Lower lobe of right lung (tissue), 2 donors: ENCODE measurements at regions not wholly inside any gene's neighbourhood (a gene's known extent, or its start where the extent isn't known, plus 50 kb on each side); places are given as distances from the start of the nearest gene placed in this dataset.

Experiments
- ATAC-seq, 2 donors: fragments of 200-7000 bp; cut with Tn5 transposase; one replicate each; pipeline ENCODE4 v1.9.1; 2020 to 2022; ENCODE audit warnings: mild to moderate bottlenecking in 2 of 2, moderate library complexity in 2 of 2
- DNase-seq: peaks from one replicate; pipeline ENCODE4 v3.0.0-alpha.2; 2020
- H3K27ac ChIP-seq: fragments of 200-600 bp; one replicate; pipeline ENCODE4 v1.8.0; 2022
- H3K27me3 ChIP-seq: fragments of 200-600 bp; one replicate; pipeline ENCODE4 v1.8.0; 2022; ENCODE audit warnings: low read depth
- H3K36me3 ChIP-seq: fragments of 200-600 bp; one replicate; pipeline ENCODE4 v1.8.0; 2022; ENCODE audit warnings: mild to moderate bottlenecking
- H3K4me1 ChIP-seq: fragments of 200-600 bp; one replicate; pipeline ENCODE4 v1.8.0; 2022
- H3K4me3 ChIP-seq: fragments of 200-600 bp; one replicate; pipeline ENCODE4 v1.8.0; 2022; ENCODE audit warnings: mild to moderate bottlenecking
- H3K9me3 ChIP-seq: fragments of 200-600 bp; one replicate; pipeline ENCODE4 v1.8.0; 2022
- CTCF ChIP-seq: fragments of 200-600 bp; IDR thresholded peaks from one replicate; pipeline ENCODE4 v1.8.0; 2022; ENCODE audit warnings: antibody characterized with exemption, mild to moderate bottlenecking
- intact Hi-C: fragments of 100-400 bp; cut with DNase I; formaldehyde crosslinking; loops from one replicate; pipeline ENCODE4 v1.11.0; 2022
- donor health status: DM: no; HTN: yes; CAD: no; lungs with severe emphysema.

DNA sequence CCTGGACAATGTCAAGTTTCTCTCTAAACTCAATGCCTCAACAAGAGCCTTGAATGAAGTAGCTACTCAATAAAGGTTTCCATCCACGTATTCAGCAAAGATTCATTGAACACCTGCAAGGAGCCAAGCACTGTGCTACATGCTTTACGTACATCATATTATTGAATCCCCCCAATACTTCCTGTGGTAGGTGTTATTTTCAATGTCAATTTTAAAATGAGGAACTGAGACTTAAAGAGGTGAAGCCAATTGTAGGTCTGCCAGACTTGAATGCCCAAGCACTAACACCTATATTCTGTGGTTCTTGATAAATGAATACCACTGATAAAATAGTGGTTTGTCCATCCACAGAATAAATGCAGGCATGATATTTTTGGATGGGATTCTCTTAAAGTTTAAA is 162.3 kb downstream of the DRD1 start:
- intact Hi-C loops, result no loop called here
- no peaks in the 10 kb centered on the region for H3K9me3 ChIP-seq
- no peak for DNase-seq
- H3K27ac ChIP-seq, result no peak overlapping the region
- H3K36me3 ChIP-seq, result no peaks in the 10 kb centered on the region
- H3K4me1 ChIP-seq, result no peaks in the 10 kb centered on the region
- TF ChIP-seq CTCF, result no peak
- H3K4me3 ChIP-seq, result no peak overlapping the region
- no peak for ATAC-seq
- H3K27me3 ChIP-seq, result no peaks in the 10 kb centered on the region

DNA sequence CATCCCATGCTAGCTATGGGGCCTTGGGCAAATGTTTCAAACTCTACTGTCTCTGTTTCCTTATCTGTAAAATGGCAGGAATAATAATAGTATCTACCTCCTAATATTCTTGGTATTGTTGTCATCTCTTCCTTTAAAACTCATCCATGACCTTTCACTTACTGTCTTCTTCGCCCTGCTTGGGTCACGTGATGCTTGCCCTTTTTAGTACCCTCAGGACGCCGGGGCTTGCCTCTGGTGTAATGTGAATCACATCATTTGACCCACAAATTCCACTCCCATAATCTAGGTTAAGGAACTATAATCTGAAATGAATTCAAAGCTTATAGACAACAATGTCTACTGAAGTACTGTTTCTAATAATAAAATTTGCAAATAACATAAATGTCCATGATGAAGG is 162.7 kb downstream of the DRD1 start:
- Histone ChIP-seq H3K36me3 (no peaks in the 10 kb centered on the region), H3K27me3 (no peaks in the 10 kb centered on the region), H3K4me1 (no peaks in the 10 kb centered on the region), H3K27ac (no peak overlapping the region), H3K9me3 (no peaks in the 10 kb centered on the region), H3K4me3 (no peak overlapping the region)
- DNase-seq (no peak), ATAC-seq (no peak)
- TF ChIP-seq CTCF, result no peak
- intact Hi-C loops, result no loop called here

- Histone ChIP-seq H3K36me3 (no peaks in the 10 kb centered on the region), H3K27me3 (no peaks in the 10 kb centered on the region), H3K4me3 (no peak overlapping the region), H3K9me3 (no peaks in the 10 kb centered on the region), H3K4me1 (no peaks in the 10 kb centered on the region), H3K27ac (no peak overlapping the region)
- ATAC-seq (no peak), DNase-seq (no peak)
- intact Hi-C loops, result no loop called here
- TF ChIP-seq CTCF, result no peak
Observed at GRCh38 chr5:175279506-175279905, 164.5 kb downstream of the DRD1 start.

DNA sequence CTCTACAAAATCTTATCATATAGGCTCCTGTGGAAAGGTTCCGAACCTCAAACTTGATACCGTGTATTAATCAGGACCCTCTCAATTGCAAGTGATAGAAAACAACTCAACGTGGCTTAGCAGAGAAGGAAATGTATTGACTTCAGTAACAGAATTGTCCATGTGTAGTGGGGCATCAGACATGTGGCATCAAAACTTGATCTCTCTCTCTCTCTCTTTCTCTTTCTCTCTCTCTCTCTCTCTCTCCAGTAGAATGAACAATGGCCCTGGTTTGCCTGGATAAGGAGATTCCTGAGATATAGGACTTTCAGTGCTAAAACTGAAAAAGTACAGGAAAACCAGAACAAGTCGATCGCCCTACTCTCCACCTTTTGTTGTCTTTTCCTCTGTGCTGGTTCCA is 168.2 kb downstream of the DRD1 start:
- H3K27ac ChIP-seq, result no peak overlapping the region
- H3K9me3 ChIP-seq, result no peaks in the 10 kb centered on the region
- DNase-seq (no peak), ATAC-seq (no peak)
- TF ChIP-seq CTCF, result no peak
- H3K4me1 ChIP-seq, result no peaks in the 10 kb centered on the region
- no peak overlapping the region for H3K4me3 ChIP-seq
- H3K27me3 ChIP-seq, result no peaks in the 10 kb centered on the region
- intact Hi-C loops, result no loop called here
- H3K36me3 ChIP-seq, result no peaks in the 10 kb centered on the region

DNA sequence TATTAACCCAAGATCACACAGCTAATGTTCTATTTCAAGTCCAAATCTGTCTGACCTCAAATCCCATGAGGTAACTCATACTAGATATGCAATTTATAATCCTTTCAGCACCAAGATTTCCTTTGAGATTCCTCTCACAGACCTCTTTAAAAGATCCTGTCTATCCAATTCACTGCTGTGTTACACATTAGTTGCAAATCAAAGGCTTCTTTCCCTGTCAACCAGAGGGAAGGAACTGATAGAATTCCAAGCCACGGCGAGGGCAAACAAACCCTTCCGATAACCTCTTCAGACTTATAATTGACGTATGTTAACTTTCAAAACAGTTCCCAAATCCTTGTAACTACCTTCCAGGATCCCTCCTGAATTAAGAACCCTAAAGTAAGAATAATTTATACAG is 168.9 kb downstream of the DRD1 start:
- Histone ChIP-seq H3K36me3 (no peaks in the 10 kb centered on the region), H3K4me3 (no peak overlapping the region), H3K4me1 (no peaks in the 10 kb centered on the region), H3K27ac (no peak overlapping the region), H3K27me3 (no peaks in the 10 kb centered on the region), H3K9me3 (no peaks in the 10 kb centered on the region)
- intact Hi-C loops, result no loop called here
- no peak for TF ChIP-seq CTCF
- ATAC-seq (no peak), DNase-seq (no peak)

- no peaks in the 10 kb centered on the region for H3K4me1 ChIP-seq
- H3K27ac ChIP-seq, result no peak overlapping the region
- DNase-seq (no peak), ATAC-seq (no peak)
- H3K27me3 ChIP-seq, result no peaks in the 10 kb centered on the region
- intact Hi-C loops, result no loop called here
- no peaks in the 10 kb centered on the region for H3K9me3 ChIP-seq
- H3K36me3 ChIP-seq, result no peaks in the 10 kb centered on the region
- H3K4me3 ChIP-seq, result no peak overlapping the region
- no peak for TF ChIP-seq CTCF
Observed at GRCh38 chr5:175274171-175274570, 169.8 kb downstream of the DRD1 start.
